Nephron (organoid): ENCODE measurements at regions not wholly inside any gene's neighbourhood (a gene's known extent, or its start where the extent isn't known, plus 50 kb on each side); places are given as distances from the start of the nearest gene placed in this dataset.

Experiments used
- H3K27ac Mint-ChIP-seq, 3 experiments: 2 replicates each; pipeline ENCODE4 v1.8.0; 2020; ENCODE audit warnings: mixed read lengths in 3 of 3, mild to moderate bottlenecking in 2 of 3, moderate library complexity in 1 of 3
- H3K27me3 Mint-ChIP-seq: 2 replicates; pipeline ENCODE4 v1.8.0; 2021; ENCODE audit warnings: low read depth, mild to moderate bottlenecking, moderate library complexity, mixed read lengths
- H3K36me3 Mint-ChIP-seq: 2 replicates; pipeline ENCODE4 v1.8.0; 2020; ENCODE audit warnings: low read depth, mixed read lengths
- H3K4me1 Mint-ChIP-seq: 2 replicates; pipeline ENCODE4 v1.8.0; 2020; ENCODE audit warnings: mixed read lengths
- H3K4me3 Mint-ChIP-seq, 3 experiments: 2 replicates each; pipeline ENCODE4 v1.8.0; 2020; ENCODE audit warnings: mild to moderate bottlenecking in 3 of 3, mixed read lengths in 3 of 3, moderate library complexity in 2 of 3
- H3K9me3 Mint-ChIP-seq: 2 replicates; pipeline ENCODE4 v1.8.0; 2020; ENCODE audit warnings: mixed read lengths
- CTCF ChIP-seq, 3 experiments: fragments of 200-600 bp; sonication (generic); IDR thresholded peaks; one replicate each; pipeline ENCODE4 v1.5.0; 2021; ENCODE audit warnings: antibody characterized with exemption in 3 of 3; ENCODE audit not compliant: unreplicated experiment in 3 of 3

- peaks cover 7% of the 10 kb centered on the region for H3K4me1 Mint-ChIP-seq
- H3K27ac Mint-ChIP-seq: no peak overlapping the region
- no peaks in the 10 kb centered on the region for H3K27me3 Mint-ChIP-seq
Observed at GRCh38 chrX:69324851-69325250, 159.6 kb upstream of the PJA1 start.

GRCh38 chrX:69323786-69324720 lies 158.8 kb upstream of the PJA1 start:
- Mint-ChIP-seq H3K9me3 (peaks cover 11% of the 10 kb centered on the region), H3K27me3 (no peaks in the 10 kb centered on the region), H3K4me1 (peaks cover 12% of the 10 kb centered on the region), H3K4me3 (no peak overlapping the region), H3K27ac (no peak overlapping the region), H3K36me3 (no peaks in the 10 kb centered on the region)
- no peak for TF ChIP-seq CTCF (IDR thresholded peaks at IDR 0.05; ENCODE audit: unreplicated experiment in 3 of 3)

More at GRCh38 chrX:69324851-69325250, 159.6 kb upstream of the PJA1 start:
- Mint-ChIP-seq H3K36me3 (no peaks in the 10 kb centered on the region), H3K4me3 (no peak overlapping the region), H3K9me3 (peaks cover 11% of the 10 kb centered on the region)
- TF ChIP-seq CTCF (IDR thresholded peaks at IDR 0.05; ENCODE audit: unreplicated experiment in 3 of 3): no peak

GRCh38 chrX:69321789-69322188 lies 156.5 kb upstream of the PJA1 start:
- Mint-ChIP-seq H3K27ac (no peak overlapping the region), H3K36me3 (no peaks in the 10 kb centered on the region), H3K4me3 (no peak overlapping the region), H3K4me1 (peaks cover 28% of the 10 kb centered on the region), H3K9me3 (peaks cover 6% of the 10 kb centered on the region), H3K27me3 (no peaks in the 10 kb centered on the region)
- no peak for TF ChIP-seq CTCF (IDR thresholded peaks at IDR 0.05; ENCODE audit: unreplicated experiment in 3 of 3)

GRCh38 chrX:69321006-69321655 lies 155.9 kb upstream of the PJA1 start:
- TF ChIP-seq CTCF (IDR thresholded peaks at IDR 0.05; ENCODE audit: unreplicated experiment in 3 of 3): no peak
- H3K36me3 Mint-ChIP-seq: no peaks in the 10 kb centered on the region
- H3K4me3 Mint-ChIP-seq: no peak overlapping the region
- H3K27me3 Mint-ChIP-seq: no peaks in the 10 kb centered on the region
- peaks cover 6% of the 10 kb centered on the region for H3K9me3 Mint-ChIP-seq
- peaks cover 35% of the 10 kb centered on the region for H3K4me1 Mint-ChIP-seq
- no peak overlapping the region for H3K27ac Mint-ChIP-seq

- TF ChIP-seq CTCF (IDR thresholded peaks at IDR 0.05; ENCODE audit: unreplicated experiment in 3 of 3): no peak
- Mint-ChIP-seq H3K4me3 (no peak overlapping the region), H3K27me3 (peaks cover 4% of the 10 kb centered on the region), H3K36me3 (no peaks in the 10 kb centered on the region), H3K4me1 (peaks cover 39% of the 10 kb centered on the region), H3K27ac (no peak overlapping the region), H3K9me3 (peaks cover 4% of the 10 kb centered on the region)
Observed at GRCh38 chrX:69320116-69320515, 154.9 kb upstream of the PJA1 start.
